Activated effector memory CD4-positive, alpha-beta T cell treated with anti-CD3 and anti-CD28 coated beads, Interleukin-2, amount 50 U/mL, for 16 hours (primary cell): ENCODE measurements at regions not wholly inside any gene's neighbourhood (a gene's known extent, or its start where the extent isn't known, plus 50 kb on each side); places are given as distances from the start of the nearest gene placed in this dataset.
"Not testable (repeated sequence)": the region's sequence is repeated elsewhere in the genome, so short reads cannot be mapped to it uniquely, and the experiment has no call there.

Experiments
- DNase-seq: peaks from one replicate; pipeline ENCODE4 v3.0.0-alpha.2; 2020

GRCh38 chr1:200496937-200497336 lies 87.1 kb upstream of the ZNF281 start:
- no peak for DNase-seq

GRCh38 chr1:200495901-200496300 lies 86.1 kb upstream of the ZNF281 start:
- no peak for DNase-seq

GRCh38 chr1:200493344-200493743 lies 83.5 kb upstream of the ZNF281 start:
- DNase-seq: no peak

- no peak for DNase-seq
These were observed 81.3 kb upstream of the ZNF281 start for GRCh38 chr1:200491103-200491502.

GRCh38 chr1:200490183-200490582 lies 80.3 kb upstream of the ZNF281 start:
- no peak for DNase-seq

GRCh38 chr1:200488375-200489165 lies 78.7 kb upstream of the ZNF281 start:
- peak; percentile 66 for DNase-seq

GRCh38 chr1:200487650-200488049 lies 77.8 kb upstream of the ZNF281 start:
- no peak for DNase-seq

GRCh38 chr1:200486634-200487033 lies 76.8 kb upstream of the ZNF281 start:
- DNase-seq: no peak

GRCh38 chr1:200484438-200484946 lies 74.7 kb upstream of the ZNF281 start:
- not testable (repeated sequence) for DNase-seq

GRCh38 chr1:200483491-200484143 lies 73.8 kb upstream of the ZNF281 start:
- DNase-seq: peak; percentile 83

GRCh38 chr1:200480964-200481363 lies 71.1 kb upstream of the ZNF281 start:
- DNase-seq: no peak

- no peak for DNase-seq
These were observed 70.0 kb upstream of the ZNF281 start for GRCh38 chr1:200479816-200480215.

- no peak for DNase-seq
These were observed 69.2 kb upstream of the ZNF281 start for GRCh38 chr1:200478945-200479558.

GRCh38 chr1:200478239-200478623 lies 68.4 kb upstream of the ZNF281 start:
- no peak for DNase-seq

GRCh38 chr1:200474633-200475032 lies 64.8 kb upstream of the ZNF281 start:
- no peak for DNase-seq

- DNase-seq: peak; percentile 67
These were observed 64.0 kb upstream of the ZNF281 start for GRCh38 chr1:200473698-200474371.

- DNase-seq: no peak
These were observed 61.9 kb upstream of the ZNF281 start for GRCh38 chr1:200471739-200472138.

GRCh38 chr1:200468264-200469001 lies 58.6 kb upstream of the ZNF281 start:
- no peak for DNase-seq

- DNase-seq: no peak
These were observed 55.1 kb upstream of the ZNF281 start for GRCh38 chr1:200464784-200465400.
